ENCODE measurements at regions not wholly inside any gene's neighbourhood (a gene's known extent, or its start where the extent isn't known, plus 50 kb on each side); places are given as distances from the start of the nearest gene placed in this dataset.

- no peaks in the 10 kb centered on the region for H3K4me1 ChIP-seq
- no peaks in the 10 kb centered on the region for H3K27me3 ChIP-seq
- WGBS, 2 donors (ENCODE audit: low coverage in 1 of 2) = 74 to 87% methylated on average over 4 to 5 of the region's 5 CpGs
- no peaks in the 10 kb centered on the region for H3K36me3 ChIP-seq
- ATAC-seq = no peak
- TF ChIP-seq POLR2AphosphoS5 (IDR thresholded peaks at IDR 0.05) (no peak), EP300 (IDR thresholded peaks at IDR 0.05) (no peak), POLR2A (IDR thresholded peaks at IDR 0.05) (no peak), CTCF (IDR thresholded peaks at IDR 0.05) (no peak)
- H3K27ac ChIP-seq = no peak overlapping the region
- H3K9me3 ChIP-seq = no peaks in the 10 kb centered on the region
- no peak overlapping the region for H3K4me3 ChIP-seq
Observed at GRCh38 chr21:24160528-24160927, 1446.8 kb downstream of the MRPL39 start.

GRCh38 chr21:24153137-24153536 is 1454.1 kb downstream of the MRPL39 start:
- TF ChIP-seq POLR2A (IDR thresholded peaks at IDR 0.05) = no peak
- no peak for TF ChIP-seq EP300 (IDR thresholded peaks at IDR 0.05)
- no peak for TF ChIP-seq POLR2AphosphoS5 (IDR thresholded peaks at IDR 0.05)
- no peak for TF ChIP-seq CTCF (IDR thresholded peaks at IDR 0.05)
- WGBS, 2 donors (ENCODE audit: low coverage in 1 of 2) = 19 to 20% methylated on average over 2 of the region's 2 CpGs
- no peak overlapping the region for H3K4me3 ChIP-seq
- H3K36me3 ChIP-seq = no peaks in the 10 kb centered on the region
- H3K27ac ChIP-seq = no peak overlapping the region
- no peaks in the 10 kb centered on the region for H3K4me1 ChIP-seq
- H3K27me3 ChIP-seq = no peaks in the 10 kb centered on the region
- no peak for ATAC-seq
- no peaks in the 10 kb centered on the region for H3K9me3 ChIP-seq

GRCh38 chr21:24150753-24151152 is 1456.5 kb downstream of the MRPL39 start:
- 50 to 75% methylated on average over 1 of the region's 1 CpG for WGBS, 2 donors (ENCODE audit: low coverage in 1 of 2)
- no peaks in the 10 kb centered on the region for H3K9me3 ChIP-seq

GRCh38 chr21:24148461-24148860 is 1458.8 kb downstream of the MRPL39 start:
- Histone ChIP-seq H3K4me3 (no peak overlapping the region), H3K27me3 (no peaks in the 10 kb centered on the region), H3K9me3 (no peaks in the 10 kb centered on the region), H3K27ac (no peak overlapping the region), H3K4me1 (no peaks in the 10 kb centered on the region), H3K36me3 (no peaks in the 10 kb centered on the region)
- TF ChIP-seq POLR2A (IDR thresholded peaks at IDR 0.05) = no peak
- TF ChIP-seq CTCF (IDR thresholded peaks at IDR 0.05) = no peak
- TF ChIP-seq POLR2AphosphoS5 (IDR thresholded peaks at IDR 0.05) = no peak
- TF ChIP-seq EP300 (IDR thresholded peaks at IDR 0.05) = no peak
- ATAC-seq = no peak
- 100% methylated on average over 2 of the region's 2 CpGs for WGBS, 2 donors (ENCODE audit: low coverage in 1 of 2)

More at GRCh38 chr21:24150753-24151152, 1456.5 kb downstream of the MRPL39 start:
- no peak for TF ChIP-seq CTCF (IDR thresholded peaks at IDR 0.05)
- no peak for TF ChIP-seq EP300 (IDR thresholded peaks at IDR 0.05)
- TF ChIP-seq POLR2A (IDR thresholded peaks at IDR 0.05) = no peak
- no peak for TF ChIP-seq POLR2AphosphoS5 (IDR thresholded peaks at IDR 0.05)
- Histone ChIP-seq H3K27me3 (no peaks in the 10 kb centered on the region), H3K4me3 (no peak overlapping the region), H3K36me3 (no peaks in the 10 kb centered on the region), H3K4me1 (no peaks in the 10 kb centered on the region), H3K27ac (no peak overlapping the region)
- ATAC-seq = no peak

GRCh38 chr21:24147674-24148073 is 1459.6 kb downstream of the MRPL39 start:
- no peak overlapping the region for H3K4me3 ChIP-seq
- no peaks in the 10 kb centered on the region for H3K4me1 ChIP-seq
- H3K27me3 ChIP-seq = no peaks in the 10 kb centered on the region
- no peak overlapping the region for H3K27ac ChIP-seq
- no peaks in the 10 kb centered on the region for H3K36me3 ChIP-seq
- WGBS, 2 donors (ENCODE audit: low coverage in 1 of 2) = 85 to 89% methylated on average over 3 of the region's 3 CpGs
- ATAC-seq = no peak
- H3K9me3 ChIP-seq = no peaks in the 10 kb centered on the region
- no peak for TF ChIP-seq POLR2AphosphoS5 (IDR thresholded peaks at IDR 0.05)
- TF ChIP-seq CTCF (IDR thresholded peaks at IDR 0.05) = no peak
- TF ChIP-seq EP300 (IDR thresholded peaks at IDR 0.05) = no peak
- TF ChIP-seq POLR2A (IDR thresholded peaks at IDR 0.05) = no peak
